Liver (tissue), 2 donors: ENCODE measurements at regions not wholly inside any gene's neighbourhood (a gene's known extent, or its start where the extent isn't known, plus 50 kb on each side); places are given as distances from the start of the nearest gene placed in this dataset.

ENCODE experiments used
- JUND ChIP-seq, 2 donors: IDR thresholded peaks; 2 replicates each; pipeline ENCODE4 v1.6.1; 2016; ENCODE audit warnings: antibody characterized with exemption in 2 of 2
- NR2F2 ChIP-seq: IDR thresholded peaks from 2 replicates; pipeline ENCODE4 v1.6.1; 2016; ENCODE audit warnings: antibody characterized with exemption
- REST ChIP-seq: IDR thresholded peaks from 2 replicates; pipeline ENCODE4 v1.6.1; 2016; ENCODE audit warnings: antibody characterized with exemption, mild to moderate bottlenecking
- donor health status: healthy.

DNA sequence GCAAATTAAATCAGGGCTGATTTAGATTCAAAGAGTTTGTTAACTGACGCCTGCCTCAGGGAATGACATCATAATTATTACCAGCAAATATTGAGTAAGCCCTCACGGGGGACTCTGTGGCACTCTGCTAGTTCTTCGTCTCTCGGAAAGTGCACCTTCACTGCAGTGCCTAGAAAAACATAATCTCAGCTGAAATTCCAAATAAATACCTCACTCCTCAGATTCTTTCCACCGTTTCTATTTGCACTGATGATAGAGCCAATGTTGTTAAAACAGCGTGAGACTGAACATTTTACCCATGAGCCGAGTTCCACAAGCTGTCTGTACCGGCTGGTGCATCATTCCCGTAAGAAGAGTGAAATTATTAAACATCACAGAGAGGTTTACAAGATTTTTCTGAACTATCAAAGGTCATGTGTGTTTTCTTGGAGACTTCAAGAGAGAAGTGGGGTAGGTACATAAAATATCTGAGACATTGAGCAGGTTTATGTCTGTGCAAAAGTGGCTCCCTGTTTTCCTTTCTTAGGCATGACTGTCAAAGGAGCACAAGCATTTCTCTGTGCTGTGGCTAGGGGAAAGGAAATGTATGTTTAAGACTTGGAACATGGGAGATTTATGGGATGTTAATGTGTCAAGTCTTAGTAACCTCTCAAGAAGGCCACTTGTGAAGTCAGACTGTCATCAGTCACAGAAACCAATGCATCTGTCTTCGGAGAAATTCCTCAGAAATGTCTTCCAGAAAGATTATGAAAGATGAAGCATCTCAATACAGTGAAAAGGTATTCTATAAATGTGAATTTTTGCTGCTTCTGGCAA lies 119.6 kb downstream of the CBLL2 start:
- TF ChIP-seq NR2F2 (no peak), REST (no peak), JUND (IDR thresholded peaks at IDR 0.05) (no peak)
